ENCODE measurements at regions not wholly inside any gene's neighbourhood (a gene's known extent, or its start where the extent isn't known, plus 50 kb on each side); places are given as distances from the start of the nearest gene placed in this dataset.

- Mint-ChIP-seq H3K27me3 (ENCODE audit: low read depth) (no peaks in the 10 kb centered on the region), H3K4me3 (no peak overlapping the region), H3K9me3 (peaks cover 38% of the 10 kb centered on the region), H3K4me1 (ENCODE audit: low read depth) (no peaks in the 10 kb centered on the region), H3K36me3 (ENCODE audit: low read depth) (no peaks in the 10 kb centered on the region), H3K27ac (no peak overlapping the region)
- no peak for DNase-seq (ENCODE audit: low spot score)
Measured at GRCh38 chr11:91433284-91434010, 791.2 kb upstream of the FAT3 start.

- Mint-ChIP-seq H3K4me3 (no peak overlapping the region), H3K9me3 (peaks cover 22% of the 10 kb centered on the region), H3K27me3 (ENCODE audit: low read depth) (no peaks in the 10 kb centered on the region), H3K27ac (no peak overlapping the region), H3K36me3 (ENCODE audit: low read depth) (no peaks in the 10 kb centered on the region), H3K4me1 (ENCODE audit: low read depth) (no peaks in the 10 kb centered on the region)
- no peak for DNase-seq (ENCODE audit: low spot score)
Measured at GRCh38 chr11:91421641-91422040, 803.0 kb upstream of the FAT3 start.

GRCh38 chr11:91407842-91408241 lies 816.8 kb upstream of the FAT3 start:
- Mint-ChIP-seq H3K27ac (no peak overlapping the region), H3K36me3 (ENCODE audit: low read depth) (no peaks in the 10 kb centered on the region), H3K4me1 (ENCODE audit: low read depth) (no peaks in the 10 kb centered on the region), H3K9me3 (peaks cover 7% of the 10 kb centered on the region), H3K27me3 (ENCODE audit: low read depth) (no peaks in the 10 kb centered on the region), H3K4me3 (no peak overlapping the region)
- DNase-seq (ENCODE audit: low spot score), result no peak

- Mint-ChIP-seq H3K27me3 (ENCODE audit: low read depth) (no peaks in the 10 kb centered on the region), H3K4me1 (ENCODE audit: low read depth) (no peaks in the 10 kb centered on the region), H3K9me3 (peaks cover 13% of the 10 kb centered on the region), H3K27ac (no peak overlapping the region), H3K36me3 (ENCODE audit: low read depth) (no peaks in the 10 kb centered on the region), H3K4me3 (no peak overlapping the region)
- DNase-seq (ENCODE audit: low spot score), result no peak
Measured at GRCh38 chr11:91406009-91406408, 818.6 kb upstream of the FAT3 start.

GRCh38 chr11:91404344-91404743 lies 820.3 kb upstream of the FAT3 start:
- Mint-ChIP-seq H3K9me3 (peaks cover 19% of the 10 kb centered on the region), H3K4me3 (no peak overlapping the region), H3K27me3 (ENCODE audit: low read depth) (no peaks in the 10 kb centered on the region), H3K27ac (no peak overlapping the region), H3K4me1 (ENCODE audit: low read depth) (no peaks in the 10 kb centered on the region), H3K36me3 (ENCODE audit: low read depth) (no peaks in the 10 kb centered on the region)
- no peak for DNase-seq (ENCODE audit: low spot score)

GRCh38 chr11:91397134-91397468 lies 827.5 kb upstream of the FAT3 start:
- peaks cover 34% of the 10 kb centered on the region for H3K9me3 Mint-ChIP-seq
- no peaks in the 10 kb centered on the region for H3K36me3 Mint-ChIP-seq (ENCODE audit: low read depth)
- H3K27me3 Mint-ChIP-seq (ENCODE audit: low read depth), result no peaks in the 10 kb centered on the region
- no peak for DNase-seq (ENCODE audit: low spot score)
- H3K27ac Mint-ChIP-seq, result no peak overlapping the region
- H3K4me1 Mint-ChIP-seq (ENCODE audit: low read depth), result no peaks in the 10 kb centered on the region
- H3K4me3 Mint-ChIP-seq, result no peak overlapping the region

- Mint-ChIP-seq H3K27me3 (ENCODE audit: low read depth) (no peaks in the 10 kb centered on the region), H3K36me3 (ENCODE audit: low read depth) (no peaks in the 10 kb centered on the region), H3K27ac (no peak overlapping the region), H3K4me3 (no peak overlapping the region), H3K9me3 (peaks cover 39% of the 10 kb centered on the region), H3K4me1 (ENCODE audit: low read depth) (no peaks in the 10 kb centered on the region)
- no peak for DNase-seq (ENCODE audit: low spot score)
Measured at GRCh38 chr11:91396236-91397133, 828.1 kb upstream of the FAT3 start.

GRCh38 chr11:91394727-91395414 lies 829.7 kb upstream of the FAT3 start:
- no peaks in the 10 kb centered on the region for H3K4me1 Mint-ChIP-seq (ENCODE audit: low read depth)

GRCh38 chr11:91394073-91394726 lies 830.4 kb upstream of the FAT3 start:
- Mint-ChIP-seq H3K9me3 (peaks cover 34% of the 10 kb centered on the region), H3K36me3 (ENCODE audit: low read depth) (no peaks in the 10 kb centered on the region), H3K27ac (no peak overlapping the region), H3K4me1 (ENCODE audit: low read depth) (no peaks in the 10 kb centered on the region), H3K27me3 (ENCODE audit: low read depth) (no peaks in the 10 kb centered on the region), H3K4me3 (no peak overlapping the region)
- no peak for DNase-seq (ENCODE audit: low spot score)

More at GRCh38 chr11:91394727-91395414, 829.7 kb upstream of the FAT3 start:
- H3K27me3 Mint-ChIP-seq (ENCODE audit: low read depth), result no peaks in the 10 kb centered on the region
- no peak overlapping the region for H3K4me3 Mint-ChIP-seq
- H3K36me3 Mint-ChIP-seq (ENCODE audit: low read depth), result no peaks in the 10 kb centered on the region
- H3K9me3 Mint-ChIP-seq, result peaks cover 38% of the 10 kb centered on the region
- H3K27ac Mint-ChIP-seq, result no peak overlapping the region
- no peak for DNase-seq (ENCODE audit: low spot score)

- H3K9me3 Mint-ChIP-seq, result peaks cover 20% of the 10 kb centered on the region
- no peak for DNase-seq (ENCODE audit: low spot score)
Measured at GRCh38 chr11:91382946-91383345, 841.7 kb upstream of the FAT3 start.

GRCh38 chr11:91374794-91375193 lies 849.8 kb upstream of the FAT3 start:
- DNase-seq (ENCODE audit: low spot score), result no peak
- H3K27me3 Mint-ChIP-seq (ENCODE audit: low read depth), result no peaks in the 10 kb centered on the region
- H3K9me3 Mint-ChIP-seq, result peaks cover 12% of the 10 kb centered on the region
- H3K4me1 Mint-ChIP-seq (ENCODE audit: low read depth), result no peaks in the 10 kb centered on the region
- H3K27ac Mint-ChIP-seq, result no peak overlapping the region
- H3K4me3 Mint-ChIP-seq, result no peak overlapping the region
- H3K36me3 Mint-ChIP-seq (ENCODE audit: low read depth), result no peaks in the 10 kb centered on the region

More at GRCh38 chr11:91382946-91383345, 841.7 kb upstream of the FAT3 start:
- Mint-ChIP-seq H3K27ac (no peak overlapping the region), H3K4me1 (ENCODE audit: low read depth) (no peaks in the 10 kb centered on the region), H3K4me3 (no peak overlapping the region), H3K27me3 (ENCODE audit: low read depth) (no peaks in the 10 kb centered on the region), H3K36me3 (ENCODE audit: low read depth) (no peaks in the 10 kb centered on the region)

GRCh38 chr11:91373497-91373896 lies 851.1 kb upstream of the FAT3 start:
- H3K4me1 Mint-ChIP-seq (ENCODE audit: low read depth), result no peaks in the 10 kb centered on the region
- H3K27ac Mint-ChIP-seq, result no peak overlapping the region
- H3K27me3 Mint-ChIP-seq (ENCODE audit: low read depth), result no peaks in the 10 kb centered on the region
- H3K4me3 Mint-ChIP-seq, result no peak overlapping the region
- DNase-seq (ENCODE audit: low spot score), result no peak
- peaks cover 12% of the 10 kb centered on the region for H3K9me3 Mint-ChIP-seq
- no peaks in the 10 kb centered on the region for H3K36me3 Mint-ChIP-seq (ENCODE audit: low read depth)

GRCh38 chr11:91366816-91367215 lies 857.8 kb upstream of the FAT3 start:
- H3K27me3 Mint-ChIP-seq (ENCODE audit: low read depth), result no peaks in the 10 kb centered on the region
- DNase-seq (ENCODE audit: low spot score), result no peak
- H3K36me3 Mint-ChIP-seq (ENCODE audit: low read depth), result no peaks in the 10 kb centered on the region
- no peaks in the 10 kb centered on the region for H3K4me1 Mint-ChIP-seq (ENCODE audit: low read depth)
- peaks cover 17% of the 10 kb centered on the region for H3K9me3 Mint-ChIP-seq
- H3K27ac Mint-ChIP-seq, result no peak overlapping the region
- no peak overlapping the region for H3K4me3 Mint-ChIP-seq
